ENCODE measurements at regions not wholly inside any gene's neighbourhood (a gene's known extent, or its start where the extent isn't known, plus 50 kb on each side); places are given as distances from the start of the nearest gene placed in this dataset.
A peak's percentile ranks its signal among the peaks of the same experiment; 100 is the strongest.

DNA sequence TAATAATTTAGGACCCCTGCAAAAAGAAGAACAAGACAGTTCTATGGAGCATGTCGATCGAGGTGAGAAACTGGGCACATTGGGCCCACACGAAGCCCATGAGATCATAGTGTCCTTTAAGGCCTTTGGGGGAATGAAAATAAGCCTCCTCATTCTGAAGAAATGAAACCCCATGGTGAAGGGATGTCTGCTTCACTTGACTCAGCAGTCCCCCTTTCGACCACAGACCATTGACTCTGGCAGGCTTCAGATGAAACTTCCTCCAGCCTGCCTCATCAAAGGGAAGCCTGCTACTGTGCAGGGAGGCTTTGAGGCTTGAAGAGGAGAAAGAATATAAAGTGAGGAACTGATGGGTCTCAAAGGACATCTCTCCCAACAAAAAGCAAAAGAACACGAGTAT lies 144.2 kb upstream of the FBXL4 start:
- no peaks in the 10 kb centered on the region for H3K9me3 ChIP-seq (ENCODE audit: insufficient read depth, low read depth, low read length)
- DNase-seq = no peak
- no peak overlapping the region for H4K12ac ChIP-seq (ENCODE audit: low read depth, low read length)
- H4K8ac ChIP-seq (ENCODE audit: low read depth, low read length) = no peak overlapping the region
- no peak overlapping the region for H3K4me3 ChIP-seq (ENCODE audit: low read depth, low read length)
- no peaks in the 10 kb centered on the region for H3K79me2 ChIP-seq (ENCODE audit: control insufficient read depth, insufficient read depth, low read length, poor library complexity)
- H3K4me2 ChIP-seq (ENCODE audit: low read length) = no peak overlapping the region
- no peak overlapping the region for H3K9ac ChIP-seq (ENCODE audit: low read length)
- no peak overlapping the region for H3K18ac ChIP-seq (ENCODE audit: low read length)
- no peak overlapping the region for H3K27ac ChIP-seq (ENCODE audit: low read depth, low read length)
- no peak overlapping the region for H3K23ac ChIP-seq (ENCODE audit: low read length)
- H3K79me1 ChIP-seq (ENCODE audit: low read length) = no peaks in the 10 kb centered on the region
- H2BK12ac ChIP-seq (ENCODE audit: low read length) = no peak overlapping the region
- no peak overlapping the region for H2BK120ac ChIP-seq (ENCODE audit: insufficient read depth, low read length, poor library complexity)
- WGBS (ENCODE audit: extremely low coverage, insufficient coverage, insufficient read length) = no CpG with 5 or more reads among the region's 5 CpGs
- H3K4ac ChIP-seq (ENCODE audit: low read depth, low read length) = no peak overlapping the region
- H3K14ac ChIP-seq (ENCODE audit: low read length) = no peak overlapping the region
- no peak overlapping the region for H2AFZ ChIP-seq (ENCODE audit: insufficient read depth, low read length, poor library complexity)
- no peaks in the 10 kb centered on the region for H3K4me1 ChIP-seq (ENCODE audit: control insufficient read depth in 1 of 2, insufficient read depth in 2 of 2, low read length in 2 of 2)
- H2BK5ac ChIP-seq (ENCODE audit: low read depth, low read length, poor library complexity) = no peak overlapping the region
- no peaks in the 10 kb centered on the region for H3K36me3 ChIP-seq (ENCODE audit: control insufficient read depth in 1 of 2, insufficient read depth in 2 of 2, low read length in 2 of 2)
- no peaks in the 10 kb centered on the region for H3K27me3 ChIP-seq (ENCODE audit: insufficient read depth, low read length)
- H2AK5ac ChIP-seq (ENCODE audit: low read length) = no peak overlapping the region
- H4K91ac ChIP-seq (ENCODE audit: low read depth, low read length) = no peak overlapping the region

GRCh38 chr6:99080191-99080590 lies 132.4 kb upstream of the FBXL4 start:
- H3K36me3 ChIP-seq (ENCODE audit: control insufficient read depth in 1 of 2, insufficient read depth in 2 of 2, low read length in 2 of 2) = no peaks in the 10 kb centered on the region
- no peak overlapping the region for H3K4me2 ChIP-seq (ENCODE audit: low read length)
- no peaks in the 10 kb centered on the region for H3K4me1 ChIP-seq (ENCODE audit: control insufficient read depth in 1 of 2, insufficient read depth in 2 of 2, low read length in 2 of 2)
- H3K18ac ChIP-seq (ENCODE audit: low read length) = no peak overlapping the region
- no peak overlapping the region for H2BK12ac ChIP-seq (ENCODE audit: low read length)
- no peaks in the 10 kb centered on the region for H3K27me3 ChIP-seq (ENCODE audit: insufficient read depth, low read length)
- no CpG with 5 or more reads among the region's 2 CpGs for whole genome bisulfite sequencing (ENCODE audit: extremely low coverage, insufficient coverage, insufficient read length)
- no peak overlapping the region for H3K23ac ChIP-seq (ENCODE audit: low read length)
- no peak overlapping the region for H3K4me3 ChIP-seq (ENCODE audit: low read depth, low read length)
- H3K14ac ChIP-seq (ENCODE audit: low read length) = no peak overlapping the region
- H3K79me1 ChIP-seq (ENCODE audit: low read length) = no peaks in the 10 kb centered on the region
- no peak overlapping the region for H3K4ac ChIP-seq (ENCODE audit: low read depth, low read length)
- no peak overlapping the region for H2AK5ac ChIP-seq (ENCODE audit: low read length)
- DNase-seq = no peak
- H4K91ac ChIP-seq (ENCODE audit: low read depth, low read length) = no peak overlapping the region
- H3K9ac ChIP-seq (ENCODE audit: low read length) = no peak overlapping the region
- H3K27ac ChIP-seq (ENCODE audit: low read depth, low read length) = no peak overlapping the region
- no peak overlapping the region for H4K8ac ChIP-seq (ENCODE audit: low read depth, low read length)
- H3K9me3 ChIP-seq (ENCODE audit: insufficient read depth, low read depth, low read length) = no peaks in the 10 kb centered on the region
- no peak overlapping the region for H2BK5ac ChIP-seq (ENCODE audit: low read depth, low read length, poor library complexity)
- H3K79me2 ChIP-seq (ENCODE audit: control insufficient read depth, insufficient read depth, low read length, poor library complexity) = no peaks in the 10 kb centered on the region
- H2AFZ ChIP-seq (ENCODE audit: insufficient read depth, low read length, poor library complexity) = no peak overlapping the region
- H4K12ac ChIP-seq (ENCODE audit: low read depth, low read length) = no peak overlapping the region
- no peak overlapping the region for H2BK120ac ChIP-seq (ENCODE audit: insufficient read depth, low read length, poor library complexity)

DNA sequence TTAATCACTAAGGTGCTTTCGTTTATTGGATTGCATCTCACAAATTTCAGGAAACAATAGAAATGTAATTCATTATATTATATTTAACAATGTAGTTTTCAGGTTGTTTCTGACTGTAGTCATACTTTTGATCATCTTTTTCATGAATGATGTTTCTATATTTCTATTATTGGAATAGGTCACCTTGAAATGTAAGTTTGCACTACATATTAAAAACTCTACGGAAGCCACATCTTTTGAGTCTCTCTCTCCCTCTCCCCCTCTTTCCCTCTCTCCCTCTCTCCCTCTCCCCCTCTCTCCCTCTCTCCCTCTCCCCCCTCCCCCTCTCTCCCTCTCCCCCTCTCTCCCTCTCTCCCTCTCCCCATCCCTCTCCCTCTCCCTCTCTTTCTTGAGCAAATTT lies 131.3 kb upstream of the FBXL4 start:
- Histone ChIP-seq H3K14ac (ENCODE audit: low read length) (no peak overlapping the region), H3K4ac (ENCODE audit: low read depth, low read length) (no peak overlapping the region), H4K91ac (ENCODE audit: low read depth, low read length) (no peak overlapping the region), H2BK5ac (ENCODE audit: low read depth, low read length, poor library complexity) (no peak overlapping the region), H3K36me3 (ENCODE audit: control insufficient read depth in 1 of 2, insufficient read depth in 2 of 2, low read length in 2 of 2) (no peaks in the 10 kb centered on the region), H2AK5ac (ENCODE audit: low read length) (no peak overlapping the region), H2BK120ac (ENCODE audit: insufficient read depth, low read length, poor library complexity) (no peak overlapping the region), H3K27me3 (ENCODE audit: insufficient read depth, low read length) (no peaks in the 10 kb centered on the region), H3K9ac (ENCODE audit: low read length) (no peak overlapping the region), H3K4me2 (ENCODE audit: low read length) (no peak overlapping the region), H3K9me3 (ENCODE audit: insufficient read depth, low read depth, low read length) (no peaks in the 10 kb centered on the region), H4K12ac (ENCODE audit: low read depth, low read length) (no peak overlapping the region), H3K4me3 (ENCODE audit: low read depth, low read length) (no peak overlapping the region), H2AFZ (ENCODE audit: insufficient read depth, low read length, poor library complexity) (no peak overlapping the region), H3K23ac (ENCODE audit: low read length) (no peak overlapping the region), H4K8ac (ENCODE audit: low read depth, low read length) (no peak overlapping the region), H3K4me1 (ENCODE audit: control insufficient read depth in 1 of 2, insufficient read depth in 2 of 2, low read length in 2 of 2) (no peaks in the 10 kb centered on the region), H3K27ac (ENCODE audit: low read depth, low read length) (no peak overlapping the region), H3K79me1 (ENCODE audit: low read length) (no peaks in the 10 kb centered on the region), H3K79me2 (ENCODE audit: control insufficient read depth, insufficient read depth, low read length, poor library complexity) (no peaks in the 10 kb centered on the region), H2BK12ac (ENCODE audit: low read length) (no peak overlapping the region), H3K18ac (ENCODE audit: low read length) (no peak overlapping the region)
- no CpG with 5 or more reads among the region's 2 CpGs for WGBS (ENCODE audit: extremely low coverage, insufficient coverage, insufficient read length)
- DNase-seq = no peak

DNA sequence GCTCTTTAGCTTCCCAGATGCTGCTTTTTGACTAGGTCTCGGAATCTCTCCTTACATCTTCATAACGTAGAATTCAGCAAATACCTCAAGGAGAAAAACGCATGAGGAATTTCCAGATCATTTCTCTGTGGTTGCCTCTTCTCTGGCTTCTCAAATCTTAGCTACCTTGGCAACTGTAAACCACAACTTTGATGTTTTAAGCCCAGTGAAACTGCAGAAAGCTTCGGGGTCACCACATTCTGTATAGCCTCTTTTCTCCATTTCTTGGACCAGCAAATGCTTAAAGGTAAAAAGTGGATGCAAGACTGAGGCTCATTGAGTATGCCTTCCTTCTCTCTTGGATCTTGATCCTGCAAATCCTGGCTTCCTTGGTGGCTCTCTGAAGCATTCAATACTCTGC lies 125.5 kb upstream of the FBXL4 start:
- Histone ChIP-seq H4K8ac (ENCODE audit: low read depth, low read length) (no peak overlapping the region), H2BK120ac (ENCODE audit: insufficient read depth, low read length, poor library complexity) (no peak overlapping the region), H3K36me3 (ENCODE audit: control insufficient read depth in 1 of 2, insufficient read depth in 2 of 2, low read length in 2 of 2) (no peaks in the 10 kb centered on the region), H3K27ac (ENCODE audit: low read depth, low read length) (no peak overlapping the region), H3K4me3 (ENCODE audit: low read depth, low read length) (no peak overlapping the region), H3K27me3 (ENCODE audit: insufficient read depth, low read length) (no peaks in the 10 kb centered on the region), H2BK12ac (ENCODE audit: low read length) (no peak overlapping the region), H3K14ac (ENCODE audit: low read length) (no peak overlapping the region), H2AK5ac (ENCODE audit: low read length) (no peak overlapping the region), H3K18ac (ENCODE audit: low read length) (no peak overlapping the region), H4K91ac (ENCODE audit: low read depth, low read length) (no peak overlapping the region), H3K23ac (ENCODE audit: low read length) (no peak overlapping the region), H2AFZ (ENCODE audit: insufficient read depth, low read length, poor library complexity) (no peak overlapping the region), H3K79me2 (ENCODE audit: control insufficient read depth, insufficient read depth, low read length, poor library complexity) (no peaks in the 10 kb centered on the region), H4K12ac (ENCODE audit: low read depth, low read length) (no peak overlapping the region), H3K4me2 (ENCODE audit: low read length) (no peak overlapping the region), H3K79me1 (ENCODE audit: low read length) (no peaks in the 10 kb centered on the region), H3K4me1 (ENCODE audit: control insufficient read depth in 1 of 2, insufficient read depth in 2 of 2, low read length in 2 of 2) (no peaks in the 10 kb centered on the region), H3K4ac (ENCODE audit: low read depth, low read length) (no peak overlapping the region), H2BK5ac (ENCODE audit: low read depth, low read length, poor library complexity) (no peak overlapping the region), H3K9me3 (ENCODE audit: insufficient read depth, low read depth, low read length) (no peaks in the 10 kb centered on the region), H3K9ac (ENCODE audit: low read length) (no peak overlapping the region)
- DNase-seq = peak in 1 of 2 donors; percentile 2
- no CpG with 5 or more reads among the region's 4 CpGs for WGBS (ENCODE audit: extremely low coverage, insufficient coverage, insufficient read length)
